Activated naive CD4-positive, alpha-beta T cell treated with anti-CD3 and anti-CD28 coated beads, Interleukin-2, amount 10 ng/mL, durations not matched to agents 7 days and 5 days (primary cell): ENCODE measurements at regions not wholly inside any gene's neighbourhood (a gene's known extent, or its start where the extent isn't known, plus 50 kb on each side); places are given as distances from the start of the nearest gene placed in this dataset.
"Not testable (repeated sequence)": the region's sequence is repeated elsewhere in the genome, so short reads cannot be mapped to it uniquely, and the experiment has no call there.

ENCODE experiments used
- CTCF ChIA-PET: fragments of 350-600 bp; sonication (Branson Sonifier 250); formaldehyde crosslinking; loops from one replicate; lab custom pipeline; 2021; ENCODE audit warnings: antibody characterized with exemption; lab: Charles Lee
- DNase-seq: peaks from one replicate; pipeline ENCODE4 v3.0.0-alpha.2; 2020
- H3K27ac Mint-ChIP-seq: one replicate; pipeline ENCODE4 v1.8.0; 2021; ENCODE audit warnings: mild to moderate bottlenecking, moderate library complexity, mixed read lengths
- H3K27me3 Mint-ChIP-seq: one replicate; pipeline ENCODE4 v1.8.0; 2021; ENCODE audit warnings: mild to moderate bottlenecking, mixed read lengths
- H3K36me3 Mint-ChIP-seq: one replicate; pipeline ENCODE4 v1.8.0; 2021; ENCODE audit warnings: mixed read lengths
- H3K4me1 Mint-ChIP-seq: one replicate; pipeline ENCODE4 v1.8.0; 2021; ENCODE audit warnings: mixed read lengths
- H3K4me3 Mint-ChIP-seq: one replicate; pipeline ENCODE4 v1.8.0; 2021; ENCODE audit warnings: mild to moderate bottlenecking, moderate library complexity, mixed read lengths
- H3K9me3 Mint-ChIP-seq: one replicate; pipeline ENCODE4 v1.8.0; 2021; ENCODE audit warnings: mixed read lengths

DNA sequence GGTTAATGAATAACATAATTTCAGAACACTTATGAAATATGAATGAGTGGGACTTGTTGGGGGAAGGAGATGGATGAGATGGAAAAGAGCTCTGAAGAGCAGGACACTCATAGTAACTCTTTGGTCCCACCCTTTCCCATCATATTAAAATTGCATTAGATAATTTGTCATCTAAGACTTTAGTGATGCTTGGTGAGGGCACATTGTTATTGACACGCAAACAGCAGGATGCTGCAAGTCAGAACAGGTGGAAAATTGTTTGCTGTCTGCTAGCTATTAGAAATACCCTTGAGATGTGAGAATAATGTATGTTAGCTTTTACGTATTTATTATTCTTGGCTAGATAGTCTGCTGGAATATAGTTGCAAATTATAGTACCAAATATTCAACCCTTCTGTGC lies 75.7 kb downstream of the TANC2 start:
- H3K4me1 Mint-ChIP-seq: no peaks in the 10 kb centered on the region
- CTCF ChIA-PET: no interaction called here
- no peak for DNase-seq
- no peak overlapping the region for H3K27ac Mint-ChIP-seq
- H3K4me3 Mint-ChIP-seq: no peak overlapping the region
- H3K27me3 Mint-ChIP-seq: no peaks in the 10 kb centered on the region
- H3K36me3 Mint-ChIP-seq: no peaks in the 10 kb centered on the region
- no peaks in the 10 kb centered on the region for H3K9me3 Mint-ChIP-seq

DNA sequence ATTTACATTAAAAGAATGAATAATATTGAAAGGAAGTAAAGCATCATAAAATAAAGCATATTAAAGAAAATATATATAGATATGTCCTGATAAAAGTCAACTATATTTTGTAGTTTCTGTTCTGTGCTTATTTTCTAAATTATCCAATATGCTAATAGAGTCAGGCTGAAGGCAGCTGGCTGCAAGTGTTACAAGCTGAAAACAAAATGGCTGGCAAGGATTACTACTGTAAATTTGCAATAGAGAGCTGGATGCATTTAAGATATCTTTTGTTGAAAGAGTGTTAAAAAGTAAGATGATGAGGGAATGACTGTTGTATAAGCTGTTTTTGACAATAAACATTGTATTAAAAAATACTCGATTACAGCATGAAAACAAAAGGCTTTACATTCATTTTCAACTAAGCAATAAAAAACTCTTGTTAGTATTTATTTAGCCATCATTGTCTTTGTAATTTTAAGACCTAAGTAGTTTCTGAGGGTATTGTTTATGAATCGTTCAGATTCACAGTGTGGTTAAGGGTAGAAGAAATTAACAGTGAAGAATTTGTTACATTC lies 76.3 kb downstream of the TANC2 start:
- H3K9me3 Mint-ChIP-seq: no peaks in the 10 kb centered on the region
- CTCF ChIA-PET: no interaction called here

DNA sequence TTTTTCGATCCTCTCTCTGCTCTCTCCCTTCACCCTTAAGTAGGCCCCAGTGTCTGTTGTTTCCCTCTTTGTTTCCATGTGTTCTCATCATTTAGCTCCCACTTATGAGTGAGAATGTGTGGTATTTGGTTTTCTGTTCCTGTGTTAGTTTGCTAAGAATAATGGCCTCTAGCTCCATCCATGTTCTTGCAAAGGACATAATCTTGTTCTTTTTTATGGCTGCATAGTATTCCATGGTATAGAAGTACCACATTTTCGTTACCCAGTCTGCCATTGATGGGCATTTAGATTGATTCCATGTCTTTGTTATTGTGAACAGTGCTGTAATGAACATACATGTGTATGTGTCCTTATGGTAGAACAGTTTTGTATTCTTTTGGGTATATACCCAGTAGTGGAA lies 91.5 kb downstream of the TANC2 start:
- H3K9me3 Mint-ChIP-seq, DNase-seq, H3K36me3 Mint-ChIP-seq, H3K4me3 Mint-ChIP-seq, H3K27ac Mint-ChIP-seq, CTCF ChIA-PET, H3K4me1 Mint-ChIP-seq, H3K27me3 Mint-ChIP-seq: not testable (repeated sequence)

More for the DNA sequence above, 76.3 kb downstream of the TANC2 start:
- H3K4me1 Mint-ChIP-seq: no peaks in the 10 kb centered on the region
- no peak overlapping the region for H3K27ac Mint-ChIP-seq
- no peaks in the 10 kb centered on the region for H3K36me3 Mint-ChIP-seq
- no peak for DNase-seq
- no peak overlapping the region for H3K4me3 Mint-ChIP-seq
- no peaks in the 10 kb centered on the region for H3K27me3 Mint-ChIP-seq

DNA sequence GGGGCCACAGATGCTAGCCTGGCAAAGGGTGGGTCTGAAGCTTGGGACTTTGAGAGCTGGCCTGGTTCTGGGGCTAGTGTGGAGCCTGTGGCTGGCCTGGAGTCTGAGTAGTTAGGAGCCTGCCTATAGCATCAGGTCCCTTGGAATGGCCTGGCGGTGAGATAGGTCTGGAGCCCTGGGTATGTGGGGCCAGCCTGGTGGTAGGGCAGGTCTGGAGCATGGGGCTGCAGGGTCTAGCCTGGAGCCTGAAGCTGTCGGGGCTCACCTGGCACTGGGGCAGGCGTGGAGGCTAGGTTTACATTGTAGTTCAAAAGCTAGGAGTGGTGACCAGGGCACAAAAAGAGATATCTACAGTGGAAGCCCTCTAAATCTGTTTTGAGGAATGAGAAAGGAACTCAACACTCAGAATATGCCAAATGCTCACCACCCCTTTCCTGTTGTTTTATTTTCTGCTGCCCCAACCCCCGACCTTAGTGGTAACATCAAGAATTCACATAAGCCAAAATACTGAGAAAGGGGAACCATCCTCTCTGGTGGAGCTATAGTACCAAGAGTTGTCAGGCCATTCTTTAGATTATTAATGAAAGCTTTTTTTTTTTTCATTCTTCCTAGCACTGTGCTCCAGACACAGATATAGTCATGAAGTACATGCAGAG lies 100.3 kb downstream of the TANC2 start:
- DNase-seq: no peak
- no peak overlapping the region for H3K27ac Mint-ChIP-seq
- CTCF ChIA-PET: no interaction called here
- H3K27me3 Mint-ChIP-seq: no peaks in the 10 kb centered on the region
- H3K9me3 Mint-ChIP-seq: no peaks in the 10 kb centered on the region
- H3K4me1 Mint-ChIP-seq: peaks cover 14% of the 10 kb centered on the region
- no peaks in the 10 kb centered on the region for H3K36me3 Mint-ChIP-seq
- H3K4me3 Mint-ChIP-seq: no peak overlapping the region

DNA sequence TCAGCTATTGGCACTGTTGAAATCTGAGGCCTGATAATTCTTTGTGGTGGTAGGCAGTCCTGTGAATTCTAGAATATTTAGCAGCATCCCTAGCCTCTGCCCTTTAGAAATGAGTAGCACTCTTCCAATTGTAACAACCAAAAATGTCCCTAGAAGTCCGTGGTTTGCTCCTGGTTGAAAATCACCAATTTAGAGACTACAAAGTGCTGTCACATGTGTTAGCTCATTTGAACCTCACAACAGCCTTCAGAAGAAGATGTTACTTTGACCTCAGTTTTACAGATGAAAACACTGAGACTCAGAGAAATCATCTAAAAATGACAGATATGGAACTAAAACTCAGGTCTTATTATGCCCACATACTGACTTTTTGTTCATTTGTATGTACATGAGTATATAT lies 103.2 kb downstream of the TANC2 start:
- Mint-ChIP-seq H3K36me3 (no peaks in the 10 kb centered on the region), H3K27ac (no peak overlapping the region), H3K4me3 (no peak overlapping the region), H3K4me1 (peaks cover 14% of the 10 kb centered on the region), H3K9me3 (no peaks in the 10 kb centered on the region), H3K27me3 (no peaks in the 10 kb centered on the region)
- CTCF ChIA-PET: no interaction called here
- DNase-seq: no peak

DNA sequence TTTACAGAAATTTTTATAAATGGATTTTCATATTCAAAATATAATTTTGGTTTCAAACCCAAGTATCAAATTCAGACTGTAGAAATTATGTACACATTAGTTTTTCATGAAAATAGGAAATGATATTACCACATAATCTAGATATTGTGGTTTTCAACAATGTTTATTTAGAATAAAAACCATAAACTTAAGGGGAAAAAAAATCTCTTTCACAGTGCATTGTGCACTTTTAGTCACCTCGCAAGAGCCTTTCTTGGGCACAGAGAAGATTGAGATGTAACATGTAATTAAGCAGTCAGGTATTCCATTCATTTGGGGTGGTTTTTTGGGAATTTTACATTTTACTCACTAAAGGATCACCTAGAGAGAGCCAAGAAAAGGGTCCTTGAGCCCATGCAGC lies 104.0 kb downstream of the TANC2 start:
- no peak for DNase-seq
- H3K27me3 Mint-ChIP-seq: no peaks in the 10 kb centered on the region
- no peaks in the 10 kb centered on the region for H3K9me3 Mint-ChIP-seq
- H3K4me3 Mint-ChIP-seq: no peak overlapping the region
- CTCF ChIA-PET: no interaction called here
- no peak overlapping the region for H3K27ac Mint-ChIP-seq
- H3K4me1 Mint-ChIP-seq: peaks cover 14% of the 10 kb centered on the region
- no peaks in the 10 kb centered on the region for H3K36me3 Mint-ChIP-seq

DNA sequence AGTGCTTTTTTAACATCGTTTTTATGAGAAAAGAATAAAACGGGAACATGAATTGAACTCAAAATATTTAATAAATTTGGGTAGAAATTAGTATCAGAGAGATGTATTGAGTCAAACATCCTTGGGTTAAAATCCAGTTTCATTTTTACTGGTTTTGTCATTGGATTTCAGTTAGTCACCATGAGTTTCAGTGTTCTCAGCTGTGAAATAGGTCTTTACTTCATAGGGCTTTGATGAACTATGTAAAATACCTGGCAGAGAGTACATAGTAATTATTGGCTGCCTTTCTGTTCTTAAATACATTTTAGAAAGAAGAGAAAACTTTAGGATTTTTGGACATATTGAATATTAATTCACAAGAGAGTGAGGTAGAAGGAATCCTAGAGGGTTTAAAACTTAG lies 105.8 kb downstream of the TANC2 start:
- peaks cover 7% of the 10 kb centered on the region for H3K4me1 Mint-ChIP-seq
- CTCF ChIA-PET: interaction anchor here (1.5 kb wide), 1 partner anchor 11 kb away, joined by 5 read pairs; no protein-coding TSS in a partner anchor
- no peaks in the 10 kb centered on the region for H3K36me3 Mint-ChIP-seq
- no peaks in the 10 kb centered on the region for H3K9me3 Mint-ChIP-seq
- H3K4me3 Mint-ChIP-seq: no peak overlapping the region
- no peak overlapping the region for H3K27ac Mint-ChIP-seq
- no peaks in the 10 kb centered on the region for H3K27me3 Mint-ChIP-seq
- no peak for DNase-seq

DNA sequence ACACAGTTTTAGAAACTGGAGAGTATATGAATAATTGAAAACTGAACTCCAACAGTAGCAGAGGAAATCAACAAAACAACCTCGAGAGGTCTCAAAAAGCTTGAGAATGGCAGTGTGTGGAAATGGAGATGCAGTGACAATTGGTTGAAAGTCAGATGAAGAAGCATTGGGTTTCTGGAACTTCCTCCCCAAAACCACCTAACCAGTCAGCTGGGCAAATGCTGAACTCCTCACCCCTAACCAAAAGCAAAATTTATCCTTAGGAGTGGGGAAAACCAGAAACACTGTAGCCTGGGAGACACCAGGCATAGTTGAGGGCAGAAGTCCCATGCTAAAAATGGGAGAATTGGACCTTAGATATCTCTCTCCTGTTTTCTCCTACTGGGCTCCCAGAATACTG lies 109.9 kb downstream of the TANC2 start:
- Mint-ChIP-seq H3K4me1 (peaks cover 4% of the 10 kb centered on the region), H3K4me3 (no peak overlapping the region), H3K27ac (no peak overlapping the region), H3K27me3 (no peaks in the 10 kb centered on the region), H3K9me3 (no peaks in the 10 kb centered on the region), H3K36me3 (no peaks in the 10 kb centered on the region)
- DNase-seq: no peak
- CTCF ChIA-PET: no interaction called here

DNA sequence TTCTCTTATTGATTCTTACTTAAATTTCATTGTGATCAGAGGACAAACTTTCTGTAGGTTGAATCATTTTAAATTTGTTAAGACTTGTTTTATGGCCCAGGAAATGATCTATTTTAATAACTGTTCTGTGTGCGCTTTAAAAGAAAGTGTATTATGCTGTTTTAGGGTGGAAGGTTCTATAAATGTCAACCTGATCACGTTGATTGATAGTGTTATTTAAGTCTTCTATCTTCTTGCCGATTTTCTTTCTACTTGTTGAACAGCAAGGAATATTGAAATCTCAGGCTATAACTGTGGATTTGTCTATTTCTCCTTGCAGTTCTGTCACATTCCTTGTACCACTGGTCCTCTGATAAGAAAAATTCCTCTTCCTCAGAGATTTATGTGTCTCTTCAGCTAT lies 112.7 kb downstream of the TANC2 start:
- CTCF ChIA-PET: no interaction called here
- DNase-seq: no peak
- H3K36me3 Mint-ChIP-seq: no peaks in the 10 kb centered on the region
- peaks cover 4% of the 10 kb centered on the region for H3K4me1 Mint-ChIP-seq
- H3K4me3 Mint-ChIP-seq: no peak overlapping the region
- H3K27me3 Mint-ChIP-seq: no peaks in the 10 kb centered on the region
- no peak overlapping the region for H3K27ac Mint-ChIP-seq
- no peaks in the 10 kb centered on the region for H3K9me3 Mint-ChIP-seq

DNA sequence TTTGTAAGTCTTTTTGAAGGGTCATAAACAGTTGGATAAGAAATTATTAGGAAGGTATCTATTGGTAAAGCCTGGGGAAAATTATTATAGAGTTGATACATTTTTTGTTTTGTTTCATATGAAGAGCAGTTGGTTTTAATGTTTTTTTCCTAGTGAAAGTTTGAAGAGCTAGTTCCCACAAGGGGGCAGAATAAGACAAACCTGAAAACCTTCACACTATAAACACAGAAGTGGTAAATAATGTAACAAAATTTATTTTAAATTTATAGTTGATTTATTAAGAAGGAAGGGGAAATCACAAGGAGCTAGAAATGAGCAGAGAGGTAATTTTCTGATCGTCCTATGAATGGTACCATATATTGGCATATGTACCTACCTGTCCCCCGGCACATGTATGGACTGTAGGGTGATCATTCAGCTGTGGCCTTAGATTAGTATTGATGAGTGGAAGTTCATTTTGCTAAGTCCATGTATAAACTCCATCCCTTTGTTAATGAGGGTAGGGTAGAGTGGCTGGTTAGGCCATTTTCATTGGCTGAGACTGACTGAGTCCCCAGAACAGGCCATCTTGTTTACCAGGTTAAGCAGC lies 116.3 kb downstream of the TANC2 start:
- Mint-ChIP-seq H3K27ac (no peak overlapping the region), H3K4me3 (no peak overlapping the region)

DNA sequence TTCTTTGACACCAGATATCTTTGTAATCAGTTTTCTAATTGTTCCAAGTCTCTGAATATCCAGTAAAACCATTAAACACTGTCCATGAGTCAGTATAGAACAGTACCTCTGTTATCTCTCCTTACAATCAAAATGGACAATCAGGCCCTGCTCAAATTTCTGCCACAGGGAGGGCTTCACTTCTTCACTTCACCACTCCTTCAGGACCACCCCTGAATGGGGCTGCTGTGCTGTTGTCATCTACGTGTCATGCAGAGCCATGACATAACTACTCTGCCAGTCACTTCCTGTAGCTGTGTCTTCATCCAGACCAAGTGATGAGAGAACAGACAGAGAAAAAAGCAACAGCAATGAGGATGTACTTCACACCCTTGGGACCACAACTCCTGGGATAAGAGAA lies 116.9 kb downstream of the TANC2 start:
- Mint-ChIP-seq H3K27ac (no peak overlapping the region), H3K4me1 (no peaks in the 10 kb centered on the region)

More for the DNA sequence above, 116.3 kb downstream of the TANC2 start:
- Mint-ChIP-seq H3K9me3 (peaks cover 5% of the 10 kb centered on the region), H3K4me1 (no peaks in the 10 kb centered on the region), H3K27me3 (no peaks in the 10 kb centered on the region), H3K36me3 (no peaks in the 10 kb centered on the region)
- DNase-seq: no peak
- CTCF ChIA-PET: interaction anchor here (0.7 to 3.0 kb wide), 5 partner anchors 10 to 370 kb away, joined by 3 to 31 read pairs (median 4); no protein-coding TSS in a partner anchor

DNA sequence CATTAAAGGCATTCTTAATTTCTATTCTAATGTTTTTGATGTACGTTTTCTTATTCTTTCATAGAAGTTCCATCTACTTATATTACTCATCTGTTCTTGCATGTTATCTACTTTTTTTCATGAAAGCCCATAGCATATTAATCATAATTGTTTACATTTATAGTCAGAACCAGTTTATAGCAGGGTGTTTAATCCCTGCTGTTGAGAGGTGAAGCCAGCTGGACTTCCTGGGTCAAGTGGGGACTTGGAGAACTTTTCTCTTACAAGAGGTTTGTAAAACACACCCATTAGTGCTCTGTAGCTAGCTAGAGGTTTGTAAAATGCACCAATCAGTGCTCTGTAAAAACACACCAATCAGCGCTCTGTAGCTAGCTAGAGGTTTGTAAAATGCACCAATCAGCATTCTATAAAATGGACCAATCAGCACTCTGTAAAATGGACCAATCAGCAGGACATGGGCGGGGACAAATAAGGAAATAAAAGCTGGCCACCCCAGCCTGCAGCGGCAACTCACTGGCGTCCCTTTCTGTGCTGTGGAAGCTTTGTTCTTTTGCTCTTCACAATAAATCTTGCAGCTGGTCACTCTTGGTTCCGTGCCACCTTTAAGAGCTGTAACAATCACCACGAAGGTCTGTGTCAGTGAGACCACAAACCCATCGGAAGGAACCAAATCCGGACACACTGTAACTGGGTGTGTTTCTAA lies 120.6 kb downstream of the TANC2 start:
- no peak for DNase-seq
- no peaks in the 10 kb centered on the region for H3K36me3 Mint-ChIP-seq
- H3K4me3 Mint-ChIP-seq: no peak overlapping the region
- H3K9me3 Mint-ChIP-seq: peaks cover 7% of the 10 kb centered on the region
- CTCF ChIA-PET: no interaction called here
- H3K27ac Mint-ChIP-seq: no peak overlapping the region
- no peaks in the 10 kb centered on the region for H3K27me3 Mint-ChIP-seq
- no peaks in the 10 kb centered on the region for H3K4me1 Mint-ChIP-seq

More for the DNA sequence above, 116.9 kb downstream of the TANC2 start:
- Mint-ChIP-seq H3K4me3 (no peak overlapping the region), H3K9me3 (peaks cover 5% of the 10 kb centered on the region), H3K36me3 (no peaks in the 10 kb centered on the region), H3K27me3 (no peaks in the 10 kb centered on the region)
- CTCF ChIA-PET: interaction anchor here (0.7 to 3.0 kb wide), 4 partner anchors 11 to 332 kb away, joined by 3 to 31 read pairs (median 4); no protein-coding TSS in a partner anchor
- DNase-seq: no peak

DNA sequence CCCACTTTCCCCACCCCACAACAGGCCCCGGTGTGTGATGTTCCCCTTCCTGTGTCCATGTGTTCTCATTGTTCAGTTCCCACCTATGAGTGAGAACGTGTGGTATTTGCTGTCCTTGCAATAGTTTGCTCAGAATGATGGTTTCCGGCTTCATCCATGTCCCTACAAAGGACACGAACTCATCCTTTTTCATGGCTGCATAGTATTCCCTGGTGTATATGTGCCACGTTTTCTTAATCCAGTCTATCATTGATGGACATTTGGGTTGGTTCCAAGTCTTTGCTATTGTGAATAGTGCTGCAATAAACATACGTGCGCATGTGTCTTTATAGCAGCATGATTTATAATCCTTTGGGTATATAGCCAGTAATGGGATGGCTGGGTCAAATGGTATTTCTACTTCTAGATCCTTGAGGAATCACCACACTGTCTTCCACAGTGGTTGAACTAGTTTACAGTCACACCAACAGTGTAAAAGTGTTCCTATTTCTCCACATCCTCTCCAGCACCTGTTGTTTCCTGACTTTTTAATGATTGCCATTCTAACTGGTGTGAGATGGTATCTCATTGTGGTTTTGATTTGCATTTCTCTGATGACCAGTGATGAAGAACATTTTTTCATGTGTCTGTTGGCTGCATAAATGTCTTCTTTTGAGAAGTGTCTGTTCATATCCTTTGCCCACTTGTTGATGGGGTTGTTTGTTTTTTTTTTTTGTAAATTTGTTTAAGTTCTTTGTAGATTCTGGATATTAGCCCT lies 124.5 kb downstream of the TANC2 start:
- H3K9me3 Mint-ChIP-seq, H3K36me3 Mint-ChIP-seq, CTCF ChIA-PET, H3K4me1 Mint-ChIP-seq, H3K27me3 Mint-ChIP-seq, H3K4me3 Mint-ChIP-seq, H3K27ac Mint-ChIP-seq, DNase-seq: not testable (repeated sequence)

DNA sequence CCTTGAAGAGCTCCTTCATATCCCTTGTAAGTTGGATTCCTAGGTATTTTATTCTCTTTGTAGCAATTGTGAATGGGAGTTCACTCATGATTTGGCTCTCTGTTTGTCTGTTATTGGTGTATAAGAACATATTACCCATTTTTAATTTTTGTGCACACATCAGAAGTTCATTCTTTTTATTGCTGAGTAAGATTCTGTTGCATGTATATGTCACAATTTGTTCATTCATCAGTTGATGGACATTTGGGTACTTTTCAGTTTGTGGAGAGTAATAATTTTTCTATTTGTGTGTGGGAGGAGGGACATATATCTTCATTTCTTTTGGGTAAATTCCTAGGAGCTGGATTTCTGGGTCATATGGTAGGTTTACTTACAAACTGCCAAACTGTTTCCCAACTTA lies 125.9 kb downstream of the TANC2 start:
- H3K4me1 Mint-ChIP-seq, H3K4me3 Mint-ChIP-seq, H3K9me3 Mint-ChIP-seq, H3K27ac Mint-ChIP-seq, DNase-seq, H3K27me3 Mint-ChIP-seq, H3K36me3 Mint-ChIP-seq: not testable (repeated sequence)
- CTCF ChIA-PET: interaction anchor here (0.5 kb wide), 1 partner anchor 185 kb away, joined by 3 read pairs; no protein-coding TSS in a partner anchor
